ENCODE measurements at regions not wholly inside any gene's neighbourhood (a gene's known extent, or its start where the extent isn't known, plus 50 kb on each side); places are given as distances from the start of the nearest gene placed in this dataset.

DNA sequence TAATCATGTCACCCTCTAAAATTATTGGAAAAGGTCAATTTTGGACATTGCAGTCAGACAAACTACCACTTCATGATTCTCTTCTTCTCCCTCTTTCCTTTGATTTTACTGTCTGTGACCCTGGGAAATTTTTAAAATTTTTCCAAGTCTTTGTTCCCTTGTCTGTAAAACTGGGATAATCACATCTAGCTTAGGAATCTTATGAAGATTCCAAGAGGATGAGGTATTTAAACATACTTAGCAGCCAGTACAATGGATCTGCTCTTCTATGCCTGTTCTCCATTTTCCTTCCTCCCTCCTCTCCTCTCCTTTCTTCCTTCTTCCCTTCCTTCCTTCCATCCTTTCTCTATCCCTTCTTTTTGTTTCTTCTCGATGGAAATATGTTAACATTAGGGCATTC lies 651.6 kb upstream of the MARCKS start:
- Histone ChIP-seq H3K4me3 (no peak overlapping the region), H3K36me3 (no peaks in the 10 kb centered on the region), H3K4me1 (no peaks in the 10 kb centered on the region), H3K27ac (no peak overlapping the region), H3K27me3 (no peaks in the 10 kb centered on the region), H3K9me3 (no peaks in the 10 kb centered on the region)
- intact Hi-C loops (cut with DNase I), result no loop called here
- DNase-seq (no peak), ATAC-seq (no peak)
- WGBS, 2 donors, result 71 to 88% methylated on average over 1 of the region's 1 CpG
- TF ChIP-seq, protein P1, sequence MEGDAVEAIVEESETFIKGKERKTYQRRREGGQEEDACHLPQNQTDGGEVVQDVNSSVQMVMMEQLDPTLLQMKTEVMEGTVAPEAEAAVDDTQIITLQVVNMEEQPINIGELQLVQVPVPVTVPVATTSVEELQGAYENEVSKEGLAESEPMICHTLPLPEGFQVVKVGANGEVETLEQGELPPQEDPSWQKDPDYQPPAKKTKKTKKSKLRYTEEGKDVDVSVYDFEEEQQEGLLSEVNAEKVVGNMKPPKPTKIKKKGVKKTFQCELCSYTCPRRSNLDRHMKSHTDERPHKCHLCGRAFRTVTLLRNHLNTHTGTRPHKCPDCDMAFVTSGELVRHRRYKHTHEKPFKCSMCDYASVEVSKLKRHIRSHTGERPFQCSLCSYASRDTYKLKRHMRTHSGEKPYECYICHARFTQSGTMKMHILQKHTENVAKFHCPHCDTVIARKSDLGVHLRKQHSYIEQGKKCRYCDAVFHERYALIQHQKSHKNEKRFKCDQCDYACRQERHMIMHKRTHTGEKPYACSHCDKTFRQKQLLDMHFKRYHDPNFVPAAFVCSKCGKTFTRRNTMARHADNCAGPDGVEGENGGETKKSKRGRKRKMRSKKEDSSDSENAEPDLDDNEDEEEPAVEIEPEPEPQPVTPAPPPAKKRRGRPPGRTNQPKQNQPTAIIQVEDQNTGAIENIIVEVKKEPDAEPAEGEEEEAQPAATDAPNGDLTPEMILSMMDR (IDR thresholded peaks at IDR 0.05), result no peak

DNA sequence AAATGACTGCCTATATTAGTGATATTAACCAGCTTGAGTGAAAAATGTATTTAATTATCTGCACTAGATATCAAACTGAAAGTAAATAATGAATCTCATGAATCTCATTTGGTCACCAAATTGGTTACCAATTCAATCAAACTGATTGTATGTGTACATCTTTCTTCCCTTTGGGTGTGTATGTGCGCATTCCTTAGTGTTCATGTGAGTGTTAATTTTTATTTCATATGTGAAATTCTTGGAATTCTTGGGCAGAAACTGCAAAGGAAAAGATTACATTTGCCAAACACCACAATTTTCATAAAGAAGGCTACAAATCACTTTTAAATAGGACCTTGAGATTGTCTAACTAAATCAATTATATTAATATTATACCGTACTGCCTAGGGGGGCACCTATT lies 648.4 kb upstream of the MARCKS start:
- H3K27me3 ChIP-seq, result no peaks in the 10 kb centered on the region
- WGBS, 2 donors, result 91 to 94% methylated on average over 2 of the region's 2 CpGs
- H3K4me3 ChIP-seq, result no peak overlapping the region
- H3K9me3 ChIP-seq, result peaks cover 0 to 4% (median 0%) of the 10 kb centered on the region in 11 donors
- no peak for ATAC-seq
- no peak for DNase-seq
- intact Hi-C loops (cut with DNase I), result no loop called here
- no peaks in the 10 kb centered on the region for H3K4me1 ChIP-seq
- H3K27ac ChIP-seq, result no peak overlapping the region
- no peaks in the 10 kb centered on the region for H3K36me3 ChIP-seq
- TF ChIP-seq, protein P1 (IDR thresholded peaks at IDR 0.05), result no peak

DNA sequence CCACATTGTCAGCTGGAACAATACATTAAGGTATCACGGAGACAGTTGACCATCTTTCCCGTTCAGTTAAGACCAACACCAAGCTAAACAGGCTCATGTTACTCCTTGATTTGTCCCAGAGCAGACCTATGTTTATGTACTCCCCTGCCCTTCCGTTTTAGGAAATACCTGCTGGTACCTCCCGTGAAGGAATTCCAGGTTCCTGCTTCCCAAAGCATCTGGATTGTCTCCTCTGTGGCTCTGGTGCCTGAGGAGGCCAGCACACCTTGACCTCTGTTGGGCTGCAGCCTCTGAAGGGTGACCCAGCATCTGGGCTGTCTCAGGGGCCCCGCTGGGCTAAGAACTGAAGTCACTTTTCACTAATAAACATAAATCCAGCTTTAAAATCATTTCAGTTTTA lies 647.8 kb upstream of the MARCKS start:
- no peak for ATAC-seq
- intact Hi-C loops (cut with DNase I), result no loop called here

DNA sequence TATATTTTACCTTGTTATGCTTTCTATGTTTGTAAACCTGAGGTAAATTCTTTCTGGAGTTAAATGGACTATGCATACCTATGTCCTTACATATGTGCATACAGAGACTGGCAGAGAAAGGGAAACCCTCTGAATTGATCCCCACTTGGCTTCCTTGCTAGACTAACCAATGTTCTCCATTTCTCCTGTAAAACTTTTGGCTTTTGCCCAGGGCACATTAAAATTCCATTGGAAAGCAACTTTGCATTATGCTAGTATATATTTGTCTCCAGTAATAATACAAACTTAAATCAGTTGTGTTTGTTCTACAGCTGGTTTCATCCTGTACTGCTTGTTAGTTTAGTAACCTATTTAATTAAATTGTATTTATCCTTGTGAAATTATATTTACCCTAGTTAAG lies 646.0 kb upstream of the MARCKS start:
- no peak overlapping the region for H3K4me3 ChIP-seq
- no peak overlapping the region for H3K27ac ChIP-seq
- no peak for DNase-seq
- ATAC-seq, result no peak
- H3K4me1 ChIP-seq, result no peaks in the 10 kb centered on the region
- H3K36me3 ChIP-seq, result no peaks in the 10 kb centered on the region
- intact Hi-C loops (cut with DNase I), result no loop called here
- H3K9me3 ChIP-seq, result peaks cover 0 to 4% (median 0%) of the 10 kb centered on the region in 11 donors
- TF ChIP-seq, protein P1 (IDR thresholded peaks at IDR 0.05), result no peak
- H3K27me3 ChIP-seq, result no peaks in the 10 kb centered on the region

More for the DNA sequence above, 647.8 kb upstream of the MARCKS start:
- H3K4me1 ChIP-seq, result no peaks in the 10 kb centered on the region
- no peaks in the 10 kb centered on the region for H3K36me3 ChIP-seq
- H3K4me3 ChIP-seq, result no peak overlapping the region
- WGBS, 2 donors, result 64 to 78% methylated on average over 5 of the region's 5 CpGs
- H3K27me3 ChIP-seq, result no peaks in the 10 kb centered on the region
- TF ChIP-seq, protein P1 (IDR thresholded peaks at IDR 0.05), result no peak
- no peak for DNase-seq
- no peak overlapping the region for H3K27ac ChIP-seq
- peaks cover 0 to 4% (median 0%) of the 10 kb centered on the region in 11 donors for H3K9me3 ChIP-seq

DNA sequence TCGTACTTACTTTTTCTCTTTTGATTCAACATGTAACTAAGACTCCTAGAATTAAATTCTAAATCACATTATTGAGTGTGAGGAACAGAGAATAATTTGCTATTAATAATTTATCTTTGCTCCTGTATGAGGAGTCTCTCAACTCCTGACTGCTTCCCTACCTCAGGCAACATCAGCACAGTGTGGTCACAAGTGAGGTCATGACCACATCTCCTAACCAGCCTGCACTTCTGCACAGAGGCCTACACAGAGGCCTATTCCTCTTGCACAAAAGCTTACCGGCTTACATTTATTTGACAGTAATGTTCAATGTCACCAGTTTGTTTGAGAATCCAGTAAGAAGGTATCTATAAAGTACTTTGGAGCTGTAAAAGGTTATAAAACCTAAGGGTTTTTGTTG lies 637.4 kb upstream of the MARCKS start:
- Histone ChIP-seq H3K27ac (no peak overlapping the region), H3K36me3 (no peaks in the 10 kb centered on the region), H3K27me3 (no peaks in the 10 kb centered on the region), H3K9me3 (peaks cover 0 to 10% (median 0%) of the 10 kb centered on the region in 11 donors), H3K4me1 (no peaks in the 10 kb centered on the region), H3K4me3 (no peak overlapping the region)
- ATAC-seq (no peak), DNase-seq (no peak)
- TF ChIP-seq, protein P1 (IDR thresholded peaks at IDR 0.05), result no peak
- 93 to 98% methylated on average over 2 of the region's 2 CpGs for WGBS, 2 donors
- intact Hi-C loops (cut with DNase I), result no loop called here
